OCI-LY7 (cell line): ENCODE measurements at regions not wholly inside any gene's neighbourhood (a gene's known extent, or its start where the extent isn't known, plus 50 kb on each side); places are given as distances from the start of the nearest gene placed in this dataset.

Source experiments
- BruUV-seq: library from RNA; stranded (reverse); fragments of 400-500 nt; replicated peaks from 2 replicates; lab custom pipeline; 2021; lab: Mats Ljungman, UMichigan
- CTCF ChIA-PET: fragments of 300-600 bp; sonication (Branson Sonifier 250); formaldehyde crosslinking; loops from one replicate; lab custom pipeline; 2022; ENCODE audit warnings: antibody characterized with exemption; ENCODE audit not compliant: unreplicated experiment; lab: Charles Lee
- POLR2A ChIA-PET: fragments of 300-600 bp; sonication (Branson Sonifier 250); formaldehyde crosslinking; loops from one replicate; lab custom pipeline; 2022; ENCODE audit warnings: antibody characterized with exemption; lab: Charles Lee
- DNase-seq: peaks from one replicate; pipeline ENCODE4 v3.0.0-alpha.2; 2015; ENCODE audit warnings: low spot score
- H2AFZ ChIP-seq: fragments of 200-600 bp; sonication (generic), shearing (Covaris generic); 2 replicates; pipeline ENCODE4 v1.6.1; 2014; ENCODE audit warnings: mild to moderate bottlenecking, antibody characterized with exemption, low read length, moderate library complexity
- H3K27ac ChIP-seq: fragments of 200-600 bp; sonication (generic); 2 replicates; pipeline ENCODE4 v1.5.1; 2014; ENCODE audit warnings: mixed run types, low read depth, mild to moderate bottlenecking, moderate library complexity, low read length, inconsistent platforms; ENCODE audit not compliant: poor library complexity, severe bottlenecking
- H3K36me3 ChIP-seq: fragments of 200-600 bp; sonication (generic); 2 replicates; pipeline ENCODE4 v1.6.1; 2014; ENCODE audit warnings: mild to moderate bottlenecking, antibody characterized with exemption, low read length, moderate library complexity, mixed read lengths; ENCODE audit not compliant: insufficient read depth
- H3K4me1 ChIP-seq: fragments of 200-600 bp; sonication (generic); 2 replicates; pipeline ENCODE4 v1.5.1; 2014; ENCODE audit warnings: mild to moderate bottlenecking, low read length; ENCODE audit not compliant: insufficient read depth, poor library complexity, severe bottlenecking
- H3K4me2 ChIP-seq: fragments of 200-600 bp; sonication (generic); 2 replicates; pipeline ENCODE4 v1.6.1; 2014; ENCODE audit warnings: mild to moderate bottlenecking, low read length
- H3K4me3 ChIP-seq: fragments of 200-600 bp; sonication (generic); 2 replicates; pipeline ENCODE4 v1.5.1; 2014; ENCODE audit warnings: mild to moderate bottlenecking, low read depth, low read length; ENCODE audit not compliant: poor library complexity, severe bottlenecking
- H3K79me2 ChIP-seq: fragments of 200-600 bp; sonication (generic); 2 replicates; pipeline ENCODE4 v1.6.1; 2016; ENCODE audit warnings: low read depth, mild to moderate bottlenecking, low read length, moderate library complexity, mixed read lengths; ENCODE audit not compliant: insufficient read depth
- H3K9me2 ChIP-seq: fragments of 200-600 bp; sonication (generic); 2 replicates; pipeline ENCODE4 v1.6.1; 2016; ENCODE audit warnings: mild to moderate bottlenecking, low read length, mixed read lengths; ENCODE audit not compliant: insufficient read depth
- H3K9me3 ChIP-seq: fragments of 200-600 bp; sonication (generic); 2 replicates; pipeline ENCODE4 v1.6.1; 2014; ENCODE audit warnings: mild to moderate bottlenecking, mixed run types, low read length, mixed read lengths
- H4K20me1 ChIP-seq: fragments of 200-600 bp; sonication (generic); 2 replicates; pipeline ENCODE4 v1.6.1; 2014; ENCODE audit warnings: mild to moderate bottlenecking, antibody characterized with exemption, low read length, moderate library complexity, mixed read lengths; ENCODE audit not compliant: insufficient read depth
- CTCF ChIP-seq: fragments of 200-600 bp; sonication (generic); conservative IDR thresholded peaks from 2 replicates; pipeline ENCODE4 v1.5.1; 2014; ENCODE audit warnings: mild to moderate bottlenecking, antibody characterized with exemption, low read length, moderate library complexity, mixed read lengths
- EZH2phosphoT487 ChIP-seq: fragments of 200-600 bp; sonication (generic); IDR thresholded peaks from 2 replicates; pipeline ENCODE4 v1.6.1; 2018; ENCODE audit warnings: low read depth, borderline replicate concordance, mild to moderate bottlenecking, mixed run types, antibody characterized with exemption, low read length, moderate library complexity, mixed read lengths
- intact Hi-C: fragments of 100-400 bp; cut with micrococcal nuclease; formaldehyde crosslinking; loops from one replicate; pipeline ENCODE4 v1.10.0; 2022; ENCODE audit not compliant: unreplicated experiment

- Histone ChIP-seq H4K20me1 (no peaks in the 10 kb centered on the region), H3K9me2 (no peaks in the 10 kb centered on the region), H3K9me3 (no peaks in the 10 kb centered on the region), H3K27ac (no peak overlapping the region), H3K79me2 (no peaks in the 10 kb centered on the region), H3K36me3 (peaks cover 76% of the 10 kb centered on the region), H2AFZ (no peak overlapping the region), H3K4me1 (peaks cover 12% of the 10 kb centered on the region), H3K4me2 (no peak overlapping the region), H3K4me3 (no peak overlapping the region)
- TF ChIP-seq CTCF = no peak
- TF ChIP-seq EZH2phosphoT487 = no peak
- CTCF ChIA-PET = no interaction called here
- no TSS peak for BruUV-seq
- intact Hi-C loops = no loop called here
- no peak for DNase-seq
- POLR2A ChIA-PET = no interaction called here
Observed at GRCh38 chrY:7334449-7334848, 422.9 kb upstream of the AMELY start.

DNA sequence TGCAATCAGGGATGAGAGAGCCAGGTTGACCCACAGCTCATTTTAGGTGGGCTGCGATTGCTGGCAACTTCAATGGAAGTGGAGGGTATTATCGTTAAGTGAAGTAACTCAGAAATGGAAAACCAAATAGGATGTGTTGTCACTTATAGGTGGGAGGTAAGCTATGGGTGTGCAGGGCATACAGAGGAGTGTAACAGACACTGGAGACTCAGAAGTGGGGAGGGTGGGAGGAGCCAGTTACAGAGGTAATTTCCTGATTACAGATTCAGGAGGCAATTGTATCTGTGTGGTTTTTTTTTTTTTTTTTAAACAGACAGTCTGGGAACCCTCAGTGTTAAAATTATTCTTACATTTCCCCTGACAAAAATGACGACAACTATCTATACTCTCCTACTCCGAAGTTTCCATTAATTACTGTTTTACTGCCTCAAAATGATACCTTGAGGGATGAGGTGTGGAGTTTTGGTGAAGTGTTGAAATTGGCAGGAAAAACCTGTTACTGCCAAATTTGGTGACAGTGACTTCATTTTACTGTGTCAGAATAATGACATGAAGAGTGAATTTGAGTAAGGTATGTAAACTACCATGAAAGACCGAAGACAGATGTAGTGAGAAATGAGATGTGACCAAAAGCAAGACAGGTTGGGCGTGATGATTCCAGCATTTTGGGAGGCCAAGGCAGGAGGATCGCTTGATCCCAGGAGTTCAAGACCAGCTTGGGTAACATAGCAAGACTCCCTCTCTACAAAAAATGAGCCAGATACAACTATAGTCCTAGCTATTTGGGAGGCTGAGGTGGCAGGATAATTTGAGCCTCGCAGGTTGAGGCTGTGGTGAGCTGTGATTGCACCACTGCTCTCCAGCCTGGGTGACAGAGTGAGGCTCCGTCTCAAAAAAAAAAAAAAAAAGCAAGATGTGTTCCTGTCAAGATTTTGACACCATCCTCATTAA, 415.0 kb upstream of the AMELY start:
- intact Hi-C loops = no loop called here

More for the DNA sequence above, 415.0 kb upstream of the AMELY start:
- Histone ChIP-seq H3K9me3 (no peaks in the 10 kb centered on the region), H3K27ac (no peak overlapping the region), H3K36me3 (peaks cover 55% of the 10 kb centered on the region), H2AFZ (no peak overlapping the region), H3K4me2 (no peak overlapping the region), H3K4me3 (no peak overlapping the region), H3K9me2 (no peaks in the 10 kb centered on the region), H4K20me1 (no peaks in the 10 kb centered on the region), H3K4me1 (no peaks in the 10 kb centered on the region), H3K79me2 (no peaks in the 10 kb centered on the region)
- ChIA-PET CTCF (no interaction called here), POLR2A (interaction anchor here (0.5 to 0.9 kb wide), 5 partner anchors 14 to 356 kb away, joined by 3 to 5 read pairs (median 3); no protein-coding TSS in a partner anchor)
- TF ChIP-seq EZH2phosphoT487 (no peak), CTCF (no peak)
- no peak for DNase-seq
- BruUV-seq = no TSS peak
